Mesendoderm (in vitro differentiated cells): ENCODE measurements at regions not wholly inside any gene's neighbourhood (a gene's known extent, or its start where the extent isn't known, plus 50 kb on each side); places are given as distances from the start of the nearest gene placed in this dataset.

Experiments used
- DNase-seq: peaks from one replicate; pipeline ENCODE4 v3.0.0; 2013
- H2AK5ac ChIP-seq: 2 replicates; pipeline ENCODE4 v1.6.1; 2013; ENCODE audit warnings: low read length, inconsistent platforms
- H2BK120ac ChIP-seq: 2 replicates; pipeline ENCODE4 v1.6.1; 2013; ENCODE audit warnings: low read depth, mild to moderate bottlenecking, low read length, moderate library complexity, mixed read lengths
- H2BK15ac ChIP-seq: replicated peaks from 2 replicates; pipeline ENCODE4 v1.6.1; 2013; ENCODE audit warnings: low read depth, mild to moderate bottlenecking, moderate library complexity
- H2BK5ac ChIP-seq: 2 replicates; pipeline ENCODE4 v1.6.1; 2013; ENCODE audit warnings: low read length, inconsistent platforms
- H3K18ac ChIP-seq: 2 replicates; pipeline ENCODE4 v1.6.1; 2013; ENCODE audit warnings: mild to moderate bottlenecking, low read length, mixed read lengths
- H3K23ac ChIP-seq: one replicate; pipeline ENCODE4 v1.6.1; 2013; ENCODE audit warnings: low read length
- H3K27ac ChIP-seq: 2 replicates; pipeline ENCODE4 v1.5.1; 2013; ENCODE audit warnings: low read depth, mild to moderate bottlenecking, inconsistent platforms, low read length, moderate library complexity
- H3K27me3 ChIP-seq: 2 replicates; pipeline ENCODE4 v1.6.1; 2013; ENCODE audit warnings: low read length, control low read depth, mild to moderate bottlenecking, inconsistent platforms; ENCODE audit not compliant: insufficient read depth, poor library complexity
- H3K36me3 ChIP-seq: 2 replicates; pipeline ENCODE4 v1.6.1; 2013; ENCODE audit warnings: low read length, inconsistent platforms; ENCODE audit not compliant: control insufficient read depth, insufficient read depth
- H3K4ac ChIP-seq: one replicate; pipeline ENCODE4 v1.6.1; 2013; ENCODE audit warnings: low read depth, mild to moderate bottlenecking, low read length, moderate library complexity
- H3K4me1 ChIP-seq: 2 replicates; pipeline ENCODE4 v1.6.1; 2013; ENCODE audit warnings: low read depth, low read length, inconsistent platforms; ENCODE audit not compliant: control insufficient read depth
- H3K4me2 ChIP-seq: 2 replicates; pipeline ENCODE4 v1.6.1; 2013; ENCODE audit warnings: low read length
- H3K4me3 ChIP-seq: 2 replicates; pipeline ENCODE4 v1.5.1; 2013; ENCODE audit warnings: mild to moderate bottlenecking, low read length
- H3K56ac ChIP-seq: one replicate; pipeline ENCODE4 v1.6.1; 2013; ENCODE audit warnings: low read length
- H3K79me1 ChIP-seq: 2 replicates; pipeline ENCODE4 v1.6.1; 2013; ENCODE audit warnings: low read length, inconsistent platforms
- H3K79me2 ChIP-seq: 2 replicates; pipeline ENCODE4 v1.6.1; 2013; ENCODE audit warnings: mild to moderate bottlenecking, low read length; ENCODE audit not compliant: control insufficient read depth, insufficient read depth
- H3K9ac ChIP-seq: 2 replicates; pipeline ENCODE4 v1.6.1; 2013; ENCODE audit warnings: low read length, inconsistent platforms
- H4K5ac ChIP-seq: one replicate; pipeline ENCODE4 v1.6.1; 2013; ENCODE audit warnings: low read length
- H4K8ac ChIP-seq: one replicate; pipeline ENCODE4 v1.6.1; 2013; ENCODE audit warnings: low read depth, mild to moderate bottlenecking, control low read depth, low read length, moderate library complexity
- WGBS: extraction: QIAGEN DNeasy Blood & Tissue Kit; methylation state at CpG from one replicate; pipeline ENCODE4 v1.1.7; 2013; ENCODE audit warnings: low lambda C conversion rate, missing lambda C conversion rate; ENCODE audit not compliant: insufficient coverage; ENCODE audit errors: extremely low coverage; 5-methylcytosine and 5-hydroxymethylcytosine counted together

DNA sequence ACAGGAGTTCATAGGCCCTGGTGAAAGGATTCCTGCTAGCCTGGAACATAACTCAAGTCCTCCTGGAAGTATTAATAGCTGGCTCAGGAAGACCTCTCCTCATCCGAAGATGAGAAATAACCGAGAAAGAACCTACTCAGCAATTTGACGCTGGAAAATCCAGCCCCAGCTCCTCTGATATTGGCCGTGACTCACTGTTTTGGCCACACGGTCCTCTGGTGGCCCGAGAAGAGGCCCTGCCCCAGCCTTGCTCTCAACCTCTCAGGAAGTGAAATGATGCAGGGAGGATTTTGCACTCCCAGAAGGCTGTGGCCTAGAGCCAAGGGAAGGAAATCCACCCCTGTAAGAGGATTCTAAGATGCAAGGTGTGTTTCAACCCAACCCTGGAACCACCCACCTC lies 121.6 kb downstream of the MTPAP start:
- Histone ChIP-seq H3K4ac (no peak overlapping the region), H3K27me3 (no peaks in the 10 kb centered on the region), H2BK15ac (no peak overlapping the region), H3K36me3 (no peaks in the 10 kb centered on the region), H2BK120ac (no peak overlapping the region), H3K23ac (no peak overlapping the region), H3K79me2 (no peaks in the 10 kb centered on the region), H4K8ac (no peak overlapping the region), H2AK5ac (no peak overlapping the region), H3K4me1 (no peaks in the 10 kb centered on the region), H3K4me2 (no peak overlapping the region), H3K9ac (no peak overlapping the region), H3K27ac (no peak overlapping the region), H3K79me1 (no peaks in the 10 kb centered on the region), H3K4me3 (no peak overlapping the region), H4K5ac (no peak overlapping the region), H3K56ac (no peak overlapping the region), H2BK5ac (no peak overlapping the region), H3K18ac (no peak overlapping the region)
- no peak for DNase-seq
- WGBS = no CpG with 5 or more reads among the region's 6 CpGs

DNA sequence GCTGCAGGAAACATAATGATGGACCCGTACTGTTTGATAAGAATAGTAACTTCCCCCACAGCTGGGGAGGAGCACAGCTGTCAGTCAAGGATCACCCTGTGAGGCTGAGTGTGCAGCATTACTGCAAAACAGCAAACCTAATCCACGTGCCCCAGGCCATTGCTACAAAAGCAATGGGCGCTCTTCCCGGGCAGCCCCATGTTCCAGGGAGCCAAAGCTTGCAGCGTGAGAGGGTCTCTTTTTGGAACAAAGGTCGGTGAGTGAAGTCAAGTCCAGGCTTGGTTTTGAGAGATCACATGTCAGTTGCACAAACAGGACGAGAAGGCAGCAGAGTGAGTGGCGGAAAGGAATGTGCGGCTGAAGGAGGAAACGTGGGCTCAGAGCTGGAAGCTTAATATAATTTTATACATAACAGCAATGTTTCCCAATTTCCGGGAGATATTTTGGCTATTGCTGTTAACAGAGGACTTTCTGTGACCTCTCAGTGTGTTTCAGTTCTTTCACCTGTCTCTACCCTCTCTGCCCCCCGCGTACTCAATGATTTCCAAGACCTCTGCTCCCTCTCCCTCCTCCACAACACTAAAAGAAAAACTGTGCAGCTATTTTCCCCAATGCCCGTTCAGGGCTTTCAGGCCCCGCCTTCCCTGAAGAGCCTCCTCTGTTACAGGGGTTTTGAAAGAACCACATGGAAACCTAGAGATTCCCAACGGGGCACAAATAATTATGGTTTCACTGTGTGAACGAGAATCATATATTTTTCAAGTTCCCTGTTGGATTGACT lies 128.9 kb downstream of the MTPAP start:
- no peak overlapping the region for H3K18ac ChIP-seq
- H3K4ac ChIP-seq = no peak overlapping the region
- H4K8ac ChIP-seq = no peak overlapping the region
- no peak overlapping the region for H2BK15ac ChIP-seq
- WGBS = no CpG with 5 or more reads among the region's 17 CpGs
- H3K4me2 ChIP-seq = no peak overlapping the region
- no peaks in the 10 kb centered on the region for H3K4me1 ChIP-seq
- H3K79me1 ChIP-seq = no peaks in the 10 kb centered on the region
- H3K36me3 ChIP-seq = no peaks in the 10 kb centered on the region
- H3K27ac ChIP-seq = no peak overlapping the region
- no peak overlapping the region for H3K9ac ChIP-seq
- no peak overlapping the region for H3K23ac ChIP-seq
- H3K56ac ChIP-seq = no peak overlapping the region
- H4K5ac ChIP-seq = no peak overlapping the region
- no peak overlapping the region for H2AK5ac ChIP-seq
- H3K4me3 ChIP-seq = no peak overlapping the region
- H2BK5ac ChIP-seq = no peak overlapping the region
- DNase-seq = no peak
- no peaks in the 10 kb centered on the region for H3K27me3 ChIP-seq
- no peaks in the 10 kb centered on the region for H3K79me2 ChIP-seq
- H2BK120ac ChIP-seq = no peak overlapping the region

DNA sequence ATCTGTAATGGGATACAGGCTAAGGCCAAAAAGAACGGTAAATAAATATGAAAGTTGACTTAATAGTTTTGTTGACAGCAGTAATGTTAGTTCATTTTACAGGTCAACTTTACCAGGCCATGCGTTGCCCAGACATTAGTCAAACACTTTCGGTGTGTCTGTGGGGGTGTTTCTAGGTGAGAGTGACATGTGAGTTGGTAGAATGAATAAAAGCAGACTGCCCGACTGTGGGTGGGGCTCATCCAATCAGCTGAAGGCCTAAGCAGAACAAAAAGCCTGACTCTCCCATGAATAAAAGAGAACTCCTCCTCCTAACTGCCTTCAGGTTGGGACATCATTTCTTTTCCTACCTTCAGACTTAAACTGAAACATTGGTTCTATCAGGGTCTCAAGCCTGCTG lies 132.3 kb downstream of the MTPAP start:
- Histone ChIP-seq H4K5ac (no peak overlapping the region), H3K79me2 (no peaks in the 10 kb centered on the region), H3K27me3 (no peaks in the 10 kb centered on the region), H3K27ac (no peak overlapping the region), H3K36me3 (no peaks in the 10 kb centered on the region), H3K4me3 (no peak overlapping the region), H2BK5ac (no peak overlapping the region), H3K4me1 (no peaks in the 10 kb centered on the region), H3K4ac (no peak overlapping the region), H3K18ac (no peak overlapping the region), H3K23ac (no peak overlapping the region), H3K56ac (no peak overlapping the region), H2BK15ac (no peak overlapping the region), H2BK120ac (no peak overlapping the region), H3K4me2 (no peak overlapping the region), H4K8ac (no peak overlapping the region), H2AK5ac (no peak overlapping the region), H3K9ac (no peak overlapping the region), H3K79me1 (no peaks in the 10 kb centered on the region)
- no peak for DNase-seq
- no CpG with 5 or more reads among the region's 4 CpGs for WGBS

DNA sequence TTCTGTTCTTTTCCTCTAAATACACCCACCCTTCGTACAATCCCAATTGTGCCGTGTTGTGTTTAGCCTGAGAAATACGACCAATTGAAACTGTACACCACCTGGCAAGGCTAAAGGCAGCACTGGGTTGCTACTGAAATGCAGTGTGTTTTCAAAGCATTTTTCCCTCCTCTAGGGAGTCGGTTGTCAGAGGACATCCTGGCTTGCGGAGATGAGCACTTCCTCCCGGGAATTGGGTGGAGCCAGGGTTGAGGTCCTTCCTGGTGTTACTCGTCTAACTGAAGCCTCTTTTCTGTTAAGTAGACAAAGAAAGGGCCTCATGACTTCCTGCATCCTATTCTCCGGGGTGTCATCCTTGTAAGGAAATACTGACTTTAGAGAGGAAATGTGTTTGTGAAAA lies 133.5 kb downstream of the MTPAP start:
- no peak overlapping the region for H4K5ac ChIP-seq
- H3K4me3 ChIP-seq = no peak overlapping the region
- H3K36me3 ChIP-seq = no peaks in the 10 kb centered on the region
- peak; percentile 22 for DNase-seq
- H3K79me2 ChIP-seq = no peaks in the 10 kb centered on the region
- H3K23ac ChIP-seq = no peak overlapping the region
- no CpG with 5 or more reads among the region's 8 CpGs for WGBS
- H3K4ac ChIP-seq = no peak overlapping the region
- H3K9ac ChIP-seq = no peak overlapping the region
- no peak overlapping the region for H3K27ac ChIP-seq
- no peaks in the 10 kb centered on the region for H3K27me3 ChIP-seq
- no peak overlapping the region for H3K18ac ChIP-seq
- H2AK5ac ChIP-seq = no peak overlapping the region
- H3K4me2 ChIP-seq = no peak overlapping the region
- no peaks in the 10 kb centered on the region for H3K79me1 ChIP-seq
- no peak overlapping the region for H4K8ac ChIP-seq
- no peak overlapping the region for H3K56ac ChIP-seq
- H2BK120ac ChIP-seq = no peak overlapping the region
- H2BK15ac ChIP-seq = no peak overlapping the region
- H2BK5ac ChIP-seq = no peak overlapping the region
- H3K4me1 ChIP-seq = no peaks in the 10 kb centered on the region

DNA sequence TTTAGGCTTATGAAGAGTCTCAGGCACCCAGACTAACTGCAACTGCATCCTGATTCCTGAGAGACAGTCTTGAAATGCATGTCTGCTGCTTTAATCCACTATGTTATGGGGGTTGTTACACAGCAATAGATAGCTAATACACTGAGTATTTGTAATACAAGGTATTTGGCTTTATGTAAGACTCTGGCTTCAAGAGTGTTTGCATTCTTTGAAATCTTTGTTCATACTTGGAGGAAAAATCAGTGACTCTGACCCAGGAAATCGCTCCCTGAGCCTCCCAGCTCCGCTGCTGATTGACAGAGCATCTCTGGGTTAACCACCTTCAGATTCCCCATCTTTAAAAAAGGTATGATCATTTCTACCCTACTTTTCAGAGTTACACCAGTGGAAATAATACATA lies 133.9 kb downstream of the MTPAP start:
- H3K23ac ChIP-seq = no peak overlapping the region
- H2BK5ac ChIP-seq = no peak overlapping the region
- no peak overlapping the region for H3K18ac ChIP-seq
- H3K27me3 ChIP-seq = no peaks in the 10 kb centered on the region
- H2AK5ac ChIP-seq = no peak overlapping the region
- H3K79me1 ChIP-seq = no peaks in the 10 kb centered on the region
- no peaks in the 10 kb centered on the region for H3K4me1 ChIP-seq
- no peak overlapping the region for H3K9ac ChIP-seq
- H3K4me3 ChIP-seq = no peak overlapping the region
- no peak overlapping the region for H3K56ac ChIP-seq
- H3K27ac ChIP-seq = no peak overlapping the region
- no peak overlapping the region for H4K8ac ChIP-seq
- H3K36me3 ChIP-seq = no peaks in the 10 kb centered on the region
- H2BK120ac ChIP-seq = no peak overlapping the region
- no peaks in the 10 kb centered on the region for H3K79me2 ChIP-seq
- H2BK15ac ChIP-seq = no peak overlapping the region
- no peak overlapping the region for H4K5ac ChIP-seq
- WGBS = no CpG with 5 or more reads among the region's 2 CpGs
- no peak overlapping the region for H3K4me2 ChIP-seq
- no peak overlapping the region for H3K4ac ChIP-seq
- DNase-seq = no peak

DNA sequence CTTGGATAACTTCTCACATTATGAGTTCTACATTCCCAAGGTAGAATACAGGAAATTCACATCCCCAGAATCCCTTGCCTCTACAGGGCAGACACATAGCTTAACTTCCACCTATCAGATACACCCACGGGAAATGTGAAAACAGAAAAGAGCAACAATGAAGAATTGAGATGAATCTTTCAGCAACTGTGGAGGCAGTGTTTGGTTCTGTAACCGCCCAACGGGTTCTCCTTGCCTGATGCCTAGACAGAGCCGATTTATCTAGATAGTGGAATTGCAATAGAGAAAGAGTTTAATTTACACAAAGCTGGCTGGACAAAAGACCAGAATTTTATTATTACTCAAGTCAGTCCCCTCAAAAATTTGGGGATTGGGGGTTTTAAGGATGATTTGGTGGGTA lies 138.8 kb downstream of the MTPAP start:
- H3K18ac ChIP-seq = no peak overlapping the region
- WGBS = no CpG with 5 or more reads among the region's 4 CpGs
- no peak overlapping the region for H3K27ac ChIP-seq
- no peak overlapping the region for H4K8ac ChIP-seq
- no peaks in the 10 kb centered on the region for H3K79me2 ChIP-seq
- DNase-seq = no peak
- no peak overlapping the region for H2AK5ac ChIP-seq
- H3K23ac ChIP-seq = no peak overlapping the region
- H3K79me1 ChIP-seq = no peaks in the 10 kb centered on the region
- H2BK5ac ChIP-seq = no peak overlapping the region
- no peaks in the 10 kb centered on the region for H3K4me1 ChIP-seq
- H3K36me3 ChIP-seq = no peaks in the 10 kb centered on the region
- H2BK15ac ChIP-seq = no peak overlapping the region
- H4K5ac ChIP-seq = no peak overlapping the region
- H3K9ac ChIP-seq = no peak overlapping the region
- H3K4me3 ChIP-seq = no peak overlapping the region
- H3K4ac ChIP-seq = no peak overlapping the region
- H2BK120ac ChIP-seq = no peak overlapping the region
- no peak overlapping the region for H3K4me2 ChIP-seq
- no peaks in the 10 kb centered on the region for H3K27me3 ChIP-seq
- no peak overlapping the region for H3K56ac ChIP-seq
